GM23338 (cell line): ENCODE measurements at regions not wholly inside any gene's neighbourhood (a gene's known extent, or its start where the extent isn't known, plus 50 kb on each side); places are given as distances from the start of the nearest gene placed in this dataset.
"Not testable (repeated sequence)": the region's sequence is repeated elsewhere in the genome, so short reads cannot be mapped to it uniquely, and the experiment has no call there.

ENCODE experiments used
- ATAC-seq: fragments of 200-7000 bp; cut with Tn5 transposase; 3 replicates; pipeline ENCODE4 v1.9.1; 2020
- DNase-seq: peaks from one replicate; pipeline ENCODE4 v3.0.0-alpha.2; 2015; ENCODE audit warnings: low spot score
- H2AFZ ChIP-seq: fragments of 200-600 bp; sonication (generic); 2 replicates; pipeline ENCODE4 v1.8.0; 2016; ENCODE audit warnings: antibody characterized with exemption, mild to moderate bottlenecking, moderate library complexity
- H3F3A ChIP-seq: fragments of 200-600 bp; sonication (generic); replicated peaks from 2 replicates; pipeline ENCODE4 v1.8.0; 2017; ENCODE audit warnings: antibody characterized with exemption, mixed run types, low read depth
- H3K27ac ChIP-seq: fragments of 200-600 bp; sonication (generic); 2 replicates; pipeline ENCODE4 v1.6.1; 2016; ENCODE audit warnings: low read depth
- H3K27me3 ChIP-seq: fragments of 200-600 bp; sonication (generic); 2 replicates; pipeline ENCODE4 v1.8.0; 2016; ENCODE audit warnings: mild to moderate bottlenecking, mixed run types, moderate library complexity; ENCODE audit not compliant: insufficient read depth
- H3K36me3 ChIP-seq: fragments of 200-600 bp; sonication (generic); 2 replicates; pipeline ENCODE4 v1.8.0; 2016; ENCODE audit warnings: mild to moderate bottlenecking; ENCODE audit not compliant: insufficient read depth
- H3K4me1 ChIP-seq: fragments of 200-600 bp; sonication (generic); 2 replicates; pipeline ENCODE4 v1.8.0; 2016; ENCODE audit warnings: mild to moderate bottlenecking, moderate library complexity; ENCODE audit not compliant: insufficient read depth
- H3K4me2 ChIP-seq: fragments of 200-600 bp; sonication (generic); 2 replicates; pipeline ENCODE4 v1.7.1; 2017; ENCODE audit warnings: mixed run types
- H3K4me3 ChIP-seq: fragments of 200-600 bp; sonication (generic); 2 replicates; pipeline ENCODE4 v1.6.1; 2016; ENCODE audit warnings: mixed run types
- H3K79me2 ChIP-seq: fragments of 200-600 bp; sonication (generic); replicated peaks from 2 replicates; pipeline ENCODE4 v1.8.0; 2017; ENCODE audit warnings: mild to moderate bottlenecking; ENCODE audit not compliant: insufficient read depth
- H3K9me2 ChIP-seq: fragments of 200-600 bp; sonication (generic); 2 replicates; pipeline ENCODE4 v1.8.0; 2017; ENCODE audit not compliant: insufficient read depth
- H4K20me1 ChIP-seq: fragments of 200-600 bp; sonication (generic); replicated peaks from 2 replicates; pipeline ENCODE4 v1.8.0; 2017; ENCODE audit warnings: mild to moderate bottlenecking; ENCODE audit not compliant: insufficient read depth
- H3K27ac Mint-ChIP-seq: 2 replicates; pipeline ENCODE4 v1.8.0; 2020; ENCODE audit warnings: inconsistent platforms, mild to moderate bottlenecking, moderate library complexity, mixed read lengths
- H3K27me3 Mint-ChIP-seq: 3 replicates; pipeline ENCODE4 v1.8.0; 2022; ENCODE audit warnings: low read depth, mild to moderate bottlenecking, moderate library complexity, mixed read lengths, inconsistent platforms; ENCODE audit not compliant: insufficient read depth, poor library complexity
- H3K36me3 Mint-ChIP-seq: 3 replicates; pipeline ENCODE4 v1.8.0; 2021; ENCODE audit warnings: low read depth, mild to moderate bottlenecking, inconsistent platforms, moderate library complexity, mixed read lengths
- H3K4me1 Mint-ChIP-seq: 3 replicates; pipeline ENCODE4 v1.8.0; 2020; ENCODE audit warnings: mild to moderate bottlenecking, inconsistent platforms, mixed read lengths
- H3K4me3 Mint-ChIP-seq: 3 replicates; pipeline ENCODE4 v1.8.0; 2021; ENCODE audit warnings: moderate library complexity, mild to moderate bottlenecking, inconsistent platforms, mixed read lengths
- H3K9me3 Mint-ChIP-seq: 3 replicates; pipeline ENCODE4 v1.8.0; 2020; ENCODE audit warnings: moderate library complexity, mild to moderate bottlenecking, inconsistent platforms, mixed read lengths
- CREB1 ChIP-seq: fragments of 250-450 bp; sonication (Bioruptor Pico); IDR thresholded peaks from 2 replicates; pipeline ENCODE4 v1.5.0; 2020; ENCODE audit warnings: low read depth, mild to moderate bottlenecking, moderate library complexity
- EZH2 ChIP-seq: fragments of 200-600 bp; sonication (generic); IDR thresholded peaks from one replicate; pipeline ENCODE4 v1.8.0; 2017; ENCODE audit warnings: antibody characterized with exemption, mild to moderate bottlenecking, low read depth; ENCODE audit not compliant: unreplicated experiment
- EZH2phosphoT487 ChIP-seq: fragments of 200-600 bp; sonication (generic); IDR thresholded peaks from one replicate; pipeline ENCODE4 v1.8.1; 2018; ENCODE audit warnings: antibody characterized with exemption; ENCODE audit not compliant: unreplicated experiment
- JUNB ChIP-seq: IDR thresholded peaks from one replicate; pipeline ENCODE4 v1.6.1; 2016; ENCODE audit warnings: antibody characterized with exemption; ENCODE audit not compliant: unreplicated experiment
- NANOG ChIP-seq: IDR thresholded peaks from 2 replicates; pipeline ENCODE4 v1.6.1; 2016; ENCODE audit warnings: antibody characterized with exemption, borderline replicate concordance
- POLR2AphosphoS5 ChIP-seq: IDR thresholded peaks from 2 replicates; pipeline ENCODE4 v1.6.1; 2016; ENCODE audit warnings: antibody characterized with exemption, low read depth
- ZNF114 ChIP-seq: fragments of 250-450 bp; sonication (Bioruptor Pico); IDR thresholded peaks from 2 replicates; pipeline ENCODE4 v1.5.0; 2020; ENCODE audit warnings: mild to moderate bottlenecking, moderate library complexity
- TF ChIP-seq, protein P1 (sequence below): fragments of 250-450 bp; sonication (Bioruptor Pico); IDR thresholded peaks from 2 replicates; pipeline ENCODE4 v1.5.0; 2020; ENCODE audit warnings: mild to moderate bottlenecking, moderate library complexity
- TF ChIP-seq, protein P2 (sequence below), 2 experiments: fragments of 200-600 bp in 1 of 2; sonication (generic) in 1 of 2; conservative IDR thresholded peaks; 2 replicates each; pipeline versions ENCODE4 v1.5.1 to v1.6.1; 2016 to 2017; ENCODE audit warnings: antibody characterized with exemption in 2 of 2, low read depth in 2 of 2, mild to moderate bottlenecking in 2 of 2, moderate library complexity in 1 of 2
- TF ChIP-seq, protein P3 (sequence below): IDR thresholded peaks from one replicate; pipeline ENCODE4 v1.6.1; 2018; ENCODE audit warnings: antibody characterized with exemption; ENCODE audit not compliant: unreplicated experiment

DNA sequence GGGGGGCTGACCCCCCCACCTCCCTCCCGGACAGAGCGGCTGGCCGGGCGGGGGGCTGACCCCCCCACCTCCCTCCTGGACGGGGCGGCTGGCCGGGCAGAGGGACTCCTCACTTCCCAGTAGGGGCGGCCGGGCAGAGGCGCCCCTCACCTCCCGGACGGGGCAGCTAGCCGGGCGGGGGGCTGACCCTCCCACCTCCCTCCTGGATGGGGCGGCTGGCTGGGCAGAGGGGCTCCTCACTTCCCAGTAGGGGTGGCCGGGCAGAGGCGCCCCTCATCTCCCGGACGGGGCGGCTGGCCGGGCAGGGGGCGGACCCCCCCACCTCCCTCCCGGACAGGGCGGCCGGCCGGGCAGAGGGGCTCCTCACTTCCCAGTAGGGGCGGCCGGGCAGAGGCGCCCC, 234.3 kb upstream of the VCX start:
- DNase-seq, H3K4me3 Mint-ChIP-seq, H3K36me3 ChIP-seq, H3K4me2 ChIP-seq, H3K27ac ChIP-seq, H3F3A ChIP-seq, H3K4me1 ChIP-seq, H3K79me2 ChIP-seq, H3K4me3 ChIP-seq, H3K27me3 ChIP-seq, H3K27me3 Mint-ChIP-seq, H3K9me2 ChIP-seq, H4K20me1 ChIP-seq, H3K4me1 Mint-ChIP-seq, H2AFZ ChIP-seq, ATAC-seq, H3K27ac Mint-ChIP-seq, H3K9me3 Mint-ChIP-seq, H3K36me3 Mint-ChIP-seq: not testable (repeated sequence)

DNA sequence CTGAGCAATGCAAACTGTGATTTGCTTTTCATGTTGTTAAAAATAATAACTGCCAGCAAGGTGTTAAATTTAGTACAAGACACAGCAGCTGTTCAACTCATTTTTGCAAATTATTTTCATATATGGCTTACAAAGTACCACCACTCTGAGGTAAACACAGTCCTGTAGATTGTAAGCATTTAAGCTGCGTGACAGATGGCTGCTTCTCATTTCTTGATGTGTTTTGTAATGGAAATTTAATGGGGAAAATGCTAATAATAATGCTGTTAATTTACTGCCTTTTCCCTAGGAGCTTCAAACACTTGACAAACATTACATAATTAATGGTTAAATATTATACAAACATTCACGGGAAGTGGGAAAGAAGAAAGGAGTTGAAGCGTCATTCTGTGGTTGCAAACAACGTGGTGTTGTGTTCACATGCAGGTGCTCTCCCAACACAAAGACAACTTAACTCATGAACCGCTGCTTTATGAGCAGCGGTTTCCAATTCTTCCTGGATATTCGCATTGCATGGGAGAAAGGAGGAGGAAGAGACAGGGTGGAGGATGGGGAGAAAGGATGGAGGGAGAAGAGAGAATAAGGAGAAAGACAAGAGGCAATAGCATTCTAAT, 236.8 kb upstream of the VCX start:
- Histone ChIP-seq H3F3A (no peaks in the 10 kb centered on the region), H3K27ac (no peak overlapping the region), H3K9me2 (no peaks in the 10 kb centered on the region), H3K27me3 (no peaks in the 10 kb centered on the region), H3K4me3 (no peak overlapping the region), H3K36me3 (no peaks in the 10 kb centered on the region), H4K20me1 (no peaks in the 10 kb centered on the region), H3K4me2 (no peak overlapping the region), H3K4me1 (no peaks in the 10 kb centered on the region), H2AFZ (no peak overlapping the region), H3K79me2 (no peaks in the 10 kb centered on the region)
- no peak for DNase-seq
- H3K27me3 Mint-ChIP-seq = peaks cover 1% of the 10 kb centered on the region
- no peak for ATAC-seq
- no peak overlapping the region for H3K4me3 Mint-ChIP-seq
- H3K27ac Mint-ChIP-seq = no peak overlapping the region
- peaks cover 19% of the 10 kb centered on the region for H3K9me3 Mint-ChIP-seq
- H3K4me1 Mint-ChIP-seq = no peaks in the 10 kb centered on the region
- H3K36me3 Mint-ChIP-seq = peaks cover 22% of the 10 kb centered on the region
- TF ChIP-seq ZNF114 (CRISPR knock-in tag) (no peak), JUNB (no peak), NANOG (no peak), CREB1 (CRISPR knock-in tag) (no peak), EZH2 (no peak), EZH2phosphoT487 (no peak), POLR2AphosphoS5 (no peak)
- TF ChIP-seq, protein P1, sequence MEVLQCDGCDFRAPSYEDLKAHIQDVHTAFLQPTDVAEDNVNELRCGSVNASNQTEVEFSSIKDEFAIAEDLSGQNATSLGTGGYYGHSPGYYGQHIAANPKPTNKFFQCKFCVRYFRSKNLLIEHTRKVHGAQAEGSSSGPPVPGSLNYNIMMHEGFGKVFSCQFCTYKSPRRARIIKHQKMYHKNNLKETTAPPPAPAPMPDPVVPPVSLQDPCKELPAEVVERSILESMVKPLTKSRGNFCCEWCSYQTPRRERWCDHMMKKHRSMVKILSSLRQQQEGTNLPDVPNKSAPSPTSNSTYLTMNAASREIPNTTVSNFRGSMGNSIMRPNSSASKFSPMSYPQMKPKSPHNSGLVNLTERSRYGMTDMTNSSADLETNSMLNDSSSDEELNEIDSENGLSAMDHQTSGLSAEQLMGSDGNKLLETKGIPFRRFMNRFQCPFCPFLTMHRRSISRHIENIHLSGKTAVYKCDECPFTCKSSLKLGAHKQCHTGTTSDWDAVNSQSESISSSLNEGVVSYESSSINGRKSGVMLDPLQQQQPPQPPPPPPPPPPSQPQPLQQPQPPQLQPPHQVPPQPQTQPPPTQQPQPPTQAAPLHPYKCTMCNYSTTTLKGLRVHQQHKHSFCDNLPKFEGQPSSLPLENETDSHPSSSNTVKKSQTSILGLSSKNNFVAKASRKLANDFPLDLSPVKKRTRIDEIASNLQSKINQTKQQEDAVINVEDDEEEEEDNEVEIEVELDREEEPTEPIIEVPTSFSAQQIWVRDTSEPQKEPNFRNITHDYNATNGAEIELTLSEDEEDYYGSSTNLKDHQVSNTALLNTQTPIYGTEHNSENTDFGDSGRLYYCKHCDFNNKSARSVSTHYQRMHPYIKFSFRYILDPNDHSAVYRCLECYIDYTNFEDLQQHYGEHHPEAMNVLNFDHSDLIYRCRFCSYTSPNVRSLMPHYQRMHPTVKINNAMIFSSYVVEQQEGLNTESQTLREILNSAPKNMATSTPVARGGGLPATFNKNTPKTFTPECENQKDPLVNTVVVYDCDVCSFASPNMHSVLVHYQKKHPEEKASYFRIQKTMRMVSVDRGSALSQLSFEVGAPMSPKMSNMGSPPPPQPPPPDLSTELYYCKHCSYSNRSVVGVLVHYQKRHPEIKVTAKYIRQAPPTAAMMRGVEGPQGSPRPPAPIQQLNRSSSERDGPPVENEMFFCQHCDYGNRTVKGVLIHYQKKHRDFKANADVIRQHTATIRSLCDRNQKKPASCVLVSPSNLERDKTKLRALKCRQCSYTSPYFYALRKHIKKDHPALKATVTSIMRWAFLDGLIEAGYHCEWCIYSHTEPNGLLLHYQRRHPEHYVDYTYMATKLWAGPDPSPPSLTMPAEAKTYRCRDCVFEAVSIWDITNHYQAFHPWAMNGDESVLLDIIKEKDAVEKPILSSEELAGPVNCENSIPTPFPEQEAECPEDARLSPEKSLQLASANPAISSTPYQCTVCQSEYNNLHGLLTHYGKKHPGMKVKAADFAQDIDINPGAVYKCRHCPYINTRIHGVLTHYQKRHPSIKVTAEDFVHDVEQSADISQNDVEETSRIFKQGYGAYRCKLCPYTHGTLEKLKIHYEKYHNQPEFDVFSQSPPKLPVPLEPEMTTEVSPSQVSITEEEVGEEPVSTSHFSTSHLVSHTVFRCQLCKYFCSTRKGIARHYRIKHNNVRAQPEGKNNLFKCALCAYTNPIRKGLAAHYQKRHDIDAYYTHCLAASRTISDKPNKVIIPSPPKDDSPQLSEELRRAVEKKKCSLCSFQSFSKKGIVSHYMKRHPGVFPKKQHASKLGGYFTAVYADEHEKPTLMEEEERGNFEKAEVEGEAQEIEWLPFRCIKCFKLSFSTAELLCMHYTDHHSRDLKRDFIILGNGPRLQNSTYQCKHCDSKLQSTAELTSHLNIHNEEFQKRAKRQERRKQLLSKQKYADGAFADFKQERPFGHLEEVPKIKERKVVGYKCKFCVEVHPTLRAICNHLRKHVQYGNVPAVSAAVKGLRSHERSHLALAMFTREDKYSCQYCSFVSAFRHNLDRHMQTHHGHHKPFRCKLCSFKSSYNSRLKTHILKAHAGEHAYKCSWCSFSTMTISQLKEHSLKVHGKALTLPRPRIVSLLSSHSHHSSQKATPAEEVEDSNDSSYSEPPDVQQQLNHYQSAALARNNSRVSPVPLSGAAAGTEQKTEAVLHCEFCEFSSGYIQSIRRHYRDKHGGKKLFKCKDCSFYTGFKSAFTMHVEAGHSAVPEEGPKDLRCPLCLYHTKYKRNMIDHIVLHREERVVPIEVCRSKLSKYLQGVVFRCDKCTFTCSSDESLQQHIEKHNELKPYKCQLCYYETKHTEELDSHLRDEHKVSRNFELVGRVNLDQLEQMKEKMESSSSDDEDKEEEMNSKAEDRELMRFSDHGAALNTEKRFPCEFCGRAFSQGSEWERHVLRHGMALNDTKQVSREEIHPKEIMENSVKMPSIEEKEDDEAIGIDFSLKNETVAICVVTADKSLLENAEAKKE (CRISPR knock-in tag) = no peak
- TF ChIP-seq, protein P2, sequence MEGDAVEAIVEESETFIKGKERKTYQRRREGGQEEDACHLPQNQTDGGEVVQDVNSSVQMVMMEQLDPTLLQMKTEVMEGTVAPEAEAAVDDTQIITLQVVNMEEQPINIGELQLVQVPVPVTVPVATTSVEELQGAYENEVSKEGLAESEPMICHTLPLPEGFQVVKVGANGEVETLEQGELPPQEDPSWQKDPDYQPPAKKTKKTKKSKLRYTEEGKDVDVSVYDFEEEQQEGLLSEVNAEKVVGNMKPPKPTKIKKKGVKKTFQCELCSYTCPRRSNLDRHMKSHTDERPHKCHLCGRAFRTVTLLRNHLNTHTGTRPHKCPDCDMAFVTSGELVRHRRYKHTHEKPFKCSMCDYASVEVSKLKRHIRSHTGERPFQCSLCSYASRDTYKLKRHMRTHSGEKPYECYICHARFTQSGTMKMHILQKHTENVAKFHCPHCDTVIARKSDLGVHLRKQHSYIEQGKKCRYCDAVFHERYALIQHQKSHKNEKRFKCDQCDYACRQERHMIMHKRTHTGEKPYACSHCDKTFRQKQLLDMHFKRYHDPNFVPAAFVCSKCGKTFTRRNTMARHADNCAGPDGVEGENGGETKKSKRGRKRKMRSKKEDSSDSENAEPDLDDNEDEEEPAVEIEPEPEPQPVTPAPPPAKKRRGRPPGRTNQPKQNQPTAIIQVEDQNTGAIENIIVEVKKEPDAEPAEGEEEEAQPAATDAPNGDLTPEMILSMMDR (conservative IDR thresholded peaks at IDR 0.05; ENCODE audit: low read depth in 2 of 2) = no peak
- TF ChIP-seq, protein P3, sequence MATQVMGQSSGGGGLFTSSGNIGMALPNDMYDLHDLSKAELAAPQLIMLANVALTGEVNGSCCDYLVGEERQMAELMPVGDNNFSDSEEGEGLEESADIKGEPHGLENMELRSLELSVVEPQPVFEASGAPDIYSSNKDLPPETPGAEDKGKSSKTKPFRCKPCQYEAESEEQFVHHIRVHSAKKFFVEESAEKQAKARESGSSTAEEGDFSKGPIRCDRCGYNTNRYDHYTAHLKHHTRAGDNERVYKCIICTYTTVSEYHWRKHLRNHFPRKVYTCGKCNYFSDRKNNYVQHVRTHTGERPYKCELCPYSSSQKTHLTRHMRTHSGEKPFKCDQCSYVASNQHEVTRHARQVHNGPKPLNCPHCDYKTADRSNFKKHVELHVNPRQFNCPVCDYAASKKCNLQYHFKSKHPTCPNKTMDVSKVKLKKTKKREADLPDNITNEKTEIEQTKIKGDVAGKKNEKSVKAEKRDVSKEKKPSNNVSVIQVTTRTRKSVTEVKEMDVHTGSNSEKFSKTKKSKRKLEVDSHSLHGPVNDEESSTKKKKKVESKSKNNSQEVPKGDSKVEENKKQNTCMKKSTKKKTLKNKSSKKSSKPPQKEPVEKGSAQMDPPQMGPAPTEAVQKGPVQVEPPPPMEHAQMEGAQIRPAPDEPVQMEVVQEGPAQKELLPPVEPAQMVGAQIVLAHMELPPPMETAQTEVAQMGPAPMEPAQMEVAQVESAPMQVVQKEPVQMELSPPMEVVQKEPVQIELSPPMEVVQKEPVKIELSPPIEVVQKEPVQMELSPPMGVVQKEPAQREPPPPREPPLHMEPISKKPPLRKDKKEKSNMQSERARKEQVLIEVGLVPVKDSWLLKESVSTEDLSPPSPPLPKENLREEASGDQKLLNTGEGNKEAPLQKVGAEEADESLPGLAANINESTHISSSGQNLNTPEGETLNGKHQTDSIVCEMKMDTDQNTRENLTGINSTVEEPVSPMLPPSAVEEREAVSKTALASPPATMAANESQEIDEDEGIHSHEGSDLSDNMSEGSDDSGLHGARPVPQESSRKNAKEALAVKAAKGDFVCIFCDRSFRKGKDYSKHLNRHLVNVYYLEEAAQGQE = no peak
